SU-DHL-6 (cell line): ENCODE measurements at regions not wholly inside any gene's neighbourhood (a gene's known extent, or its start where the extent isn't known, plus 50 kb on each side); places are given as distances from the start of the nearest gene placed in this dataset.

Experiments
- H2AFZ ChIP-seq: fragments of 200-600 bp; sonication (generic); 2 replicates; pipeline ENCODE4 v1.6.1; 2014; ENCODE audit warnings: low read depth, mild to moderate bottlenecking, moderate library complexity, mixed read lengths, antibody characterized with exemption, low read length; ENCODE audit not compliant: severe bottlenecking
- H3F3A ChIP-seq: fragments of 200-600 bp; shearing (Covaris generic); 2 replicates; pipeline ENCODE4 v1.6.0; 2016; ENCODE audit warnings: antibody characterized with exemption, mild to moderate bottlenecking; ENCODE audit not compliant: insufficient read depth
- H3K27ac ChIP-seq: fragments of 200-600 bp; sonication (generic); 2 replicates; pipeline ENCODE4 v1.5.1; 2016; ENCODE audit warnings: low read depth, mild to moderate bottlenecking, low read length, moderate library complexity, mixed read lengths
- H3K27me3 ChIP-seq: fragments of 200-600 bp; sonication (generic), shearing (Covaris generic); 2 replicates; pipeline ENCODE4 v1.6.0; 2014; ENCODE audit warnings: mild to moderate bottlenecking, low read length
- H3K36me3 ChIP-seq: fragments of 200-600 bp; sonication (generic); 2 replicates; pipeline ENCODE4 v1.6.1; 2014; ENCODE audit warnings: mild to moderate bottlenecking, low read length, mixed read lengths
- H3K4me2 ChIP-seq: fragments of 300-600, 200-600 bp; shearing (Covaris generic), sonication (generic); 2 replicates; pipeline ENCODE4 v1.6.0; 2014; ENCODE audit warnings: low read length, low read depth, mild to moderate bottlenecking; ENCODE audit not compliant: poor library complexity, severe bottlenecking
- H3K4me3 ChIP-seq: fragments of 200-600 bp; sonication (generic); 2 replicates; pipeline ENCODE4 v1.5.1; 2014; ENCODE audit warnings: antibody characterized with exemption, low read length, mild to moderate bottlenecking, mixed read lengths; ENCODE audit not compliant: insufficient read depth, poor library complexity, severe bottlenecking
- H3K79me2 ChIP-seq: fragments of 200-600 bp; sonication (generic); 2 replicates; pipeline ENCODE4 v1.6.1; 2014; ENCODE audit warnings: mild to moderate bottlenecking, low read length, moderate library complexity; ENCODE audit not compliant: insufficient read depth
- H3K9ac ChIP-seq: fragments of 200-600 bp; sonication (generic); 2 replicates; pipeline ENCODE4 v1.7.0; 2014; ENCODE audit warnings: mild to moderate bottlenecking, low read length
- H3K9me2 ChIP-seq: fragments of 200-600 bp; sonication (generic); replicated peaks from 2 replicates; pipeline ENCODE4 v1.6.1; 2014; ENCODE audit warnings: low read length; ENCODE audit not compliant: insufficient read depth
- H3K9me3 ChIP-seq: fragments of 200-600 bp; sonication (generic); 2 replicates; pipeline ENCODE4 v1.6.1; 2014; ENCODE audit warnings: low read length, mixed read lengths; ENCODE audit not compliant: insufficient read depth
- H4K20me1 ChIP-seq: fragments of 200-600 bp; sonication (generic); 2 replicates; pipeline ENCODE4 v1.6.1; 2014; ENCODE audit warnings: low read depth, mild to moderate bottlenecking, antibody characterized with exemption, low read length, moderate library complexity, mixed read lengths
- CTCF ChIP-seq: fragments of 200-600 bp; sonication (generic); IDR thresholded peaks from one replicate; pipeline ENCODE4 v1.5.1; 2017; ENCODE audit warnings: antibody characterized with exemption, mild to moderate bottlenecking, low read length, moderate library complexity; ENCODE audit not compliant: insufficient read depth, poor library complexity, severe bottlenecking
- EZH2phosphoT487 ChIP-seq: fragments of 200-600 bp; sonication (generic), shearing (Covaris generic); conservative IDR thresholded peaks from 2 replicates; pipeline ENCODE4 v1.6.1; 2018; ENCODE audit warnings: mild to moderate bottlenecking, antibody characterized with exemption, low read length, moderate library complexity, mixed read lengths

DNA sequence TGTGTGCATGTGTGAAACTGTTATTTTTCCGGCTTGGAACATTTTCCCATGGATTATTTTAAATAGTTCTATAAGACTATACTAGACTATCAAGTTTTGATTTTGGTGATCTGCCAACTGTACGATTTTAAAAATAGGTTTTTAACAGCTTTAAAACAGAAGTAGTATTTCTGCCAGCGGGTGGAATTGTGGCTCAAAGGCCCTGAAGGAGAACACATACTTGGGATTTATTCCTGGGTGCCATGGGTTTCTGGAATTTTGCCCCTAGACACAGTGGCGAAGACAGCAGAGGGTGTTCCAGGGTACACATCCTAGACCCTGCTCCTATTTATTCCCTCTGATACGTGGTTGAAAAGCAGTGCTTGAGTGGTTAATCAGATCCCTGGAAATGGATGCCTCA, 81.7 kb upstream of the IPO9 start:
- no peak for TF ChIP-seq CTCF
- TF ChIP-seq EZH2phosphoT487, result no peak
- H3K4me3 ChIP-seq, result no peak overlapping the region
- H2AFZ ChIP-seq, result no peak overlapping the region
- H3K9me2 ChIP-seq, result no peaks in the 10 kb centered on the region
- no peaks in the 10 kb centered on the region for H3K9me3 ChIP-seq
- no peak overlapping the region for H3K4me2 ChIP-seq
- no peak overlapping the region for H3K27ac ChIP-seq
- H3K9ac ChIP-seq, result no peak overlapping the region
- H4K20me1 ChIP-seq, result no peaks in the 10 kb centered on the region
- no peaks in the 10 kb centered on the region for H3F3A ChIP-seq
- H3K36me3 ChIP-seq, result no peaks in the 10 kb centered on the region
- no peaks in the 10 kb centered on the region for H3K27me3 ChIP-seq
- no peaks in the 10 kb centered on the region for H3K79me2 ChIP-seq

GRCh38 chr1:201748335-201748734, 80.6 kb upstream of the IPO9 start:
- Histone ChIP-seq H2AFZ (no peak overlapping the region), H3F3A (no peaks in the 10 kb centered on the region), H4K20me1 (no peaks in the 10 kb centered on the region), H3K27ac (no peak overlapping the region), H3K9me3 (no peaks in the 10 kb centered on the region), H3K79me2 (no peaks in the 10 kb centered on the region), H3K4me3 (no peak overlapping the region), H3K27me3 (no peaks in the 10 kb centered on the region), H3K9me2 (no peaks in the 10 kb centered on the region), H3K4me2 (no peak overlapping the region), H3K9ac (no peak overlapping the region), H3K36me3 (no peaks in the 10 kb centered on the region)
- TF ChIP-seq EZH2phosphoT487, result no peak
- TF ChIP-seq CTCF, result no peak

- H3K9me2 ChIP-seq, result no peaks in the 10 kb centered on the region
- H3K27me3 ChIP-seq, result no peaks in the 10 kb centered on the region
- no peak overlapping the region for H3K4me2 ChIP-seq
- no peaks in the 10 kb centered on the region for H3F3A ChIP-seq
- TF ChIP-seq EZH2phosphoT487, result no peak
- TF ChIP-seq CTCF, result no peak
- H3K4me3 ChIP-seq, result no peak overlapping the region
- no peaks in the 10 kb centered on the region for H3K36me3 ChIP-seq
- no peaks in the 10 kb centered on the region for H4K20me1 ChIP-seq
- no peaks in the 10 kb centered on the region for H3K79me2 ChIP-seq
- no peak overlapping the region for H3K9ac ChIP-seq
- no peak overlapping the region for H3K27ac ChIP-seq
- no peaks in the 10 kb centered on the region for H3K9me3 ChIP-seq
- H2AFZ ChIP-seq, result no peak overlapping the region
Observed at GRCh38 chr1:201749059-201749690, 79.8 kb upstream of the IPO9 start.
